HEK293 (cell line): ENCODE measurements at regions not wholly inside any gene's neighbourhood (a gene's known extent, or its start where the extent isn't known, plus 50 kb on each side); places are given as distances from the start of the nearest gene placed in this dataset.

ENCODE experiments used
- CTCF ChIA-PET: fragments of 350-600 bp; formaldehyde crosslinking; extraction: SDS; loops from one replicate; lab custom pipeline; 2021; ENCODE audit warnings: antibody characterized with exemption; lab: Yijun Ruan, JAX
- POLR2A ChIA-PET: fragments of 300-600 bp; formaldehyde crosslinking; extraction: SDS; loops from one replicate; lab custom pipeline; 2020; ENCODE audit warnings: antibody characterized with exemption, inconsistent platforms; lab: Yijun Ruan, JAX
- H3K27ac ChIP-seq: fragments of 200-500 bp; sonication (Bioruptor generic); 2 replicates; pipeline ENCODE4 v1.5.1; 2014; ENCODE audit warnings: low read depth, low read length, control low read depth, inconsistent platforms; ENCODE audit errors: extremely low read depth
- H3K36me3 ChIP-seq, 2 experiments: fragments of 200-500 bp in 1 of 2; sonication (Bioruptor generic) in 1 of 2; 1 replicate in 1 of 2; 2 replicates in 1 of 2; pipeline ENCODE4 v1.5.1; 2014 to 2017; ENCODE audit warnings: inconsistent platforms in 2 of 2, low read length in 2 of 2; ENCODE audit not compliant: control insufficient read depth in 2 of 2, insufficient read depth in 1 of 2
- H3K4me1 ChIP-seq: fragments of 200-500 bp; sonication (Bioruptor generic); 2 replicates; pipeline ENCODE4 v1.5.1; 2014; ENCODE audit warnings: mild to moderate bottlenecking, low read length, inconsistent platforms; ENCODE audit not compliant: control insufficient read depth, insufficient read depth
- H3K4me3 ChIP-seq: 2 replicates; pipeline ENCODE4 v1.5.1; 2011; ENCODE audit warnings: low read depth, mild to moderate bottlenecking, control low read depth, low read length, moderate library complexity
- H3K9me3 ChIP-seq: fragments of 200-500 bp; sonication (Bioruptor generic); 2 replicates; pipeline ENCODE4 v1.5.1; 2014; ENCODE audit warnings: low read depth, low read length, inconsistent platforms; ENCODE audit not compliant: control insufficient read depth, insufficient read depth
- BCL11A ChIP-seq: fragments of 450-650 bp; formaldehyde crosslinking; IDR thresholded peaks from 2 replicates; pipeline ENCODE4 v1.5.1; 2016; ENCODE audit warnings: low read depth, missing biosample characterization, missing genetic modification characterization
- BCL11B ChIP-seq: fragments of 450-650 bp; formaldehyde crosslinking; IDR thresholded peaks from 2 replicates; pipeline ENCODE4 v1.5.1; 2016; ENCODE audit warnings: low read depth, missing biosample characterization, missing genetic modification characterization
- FEZF1 ChIP-seq: fragments of 450-650 bp; formaldehyde crosslinking; IDR thresholded peaks from 2 replicates; pipeline ENCODE4 v1.5.1; 2016; ENCODE audit warnings: missing biosample characterization, missing genetic modification characterization
- GLI2 ChIP-seq: fragments of 450-650 bp; formaldehyde crosslinking; IDR thresholded peaks from 2 replicates; pipeline ENCODE4; 2017; ENCODE audit warnings: missing biosample characterization, missing genetic modification characterization, low read depth, borderline replicate concordance
- ZBTB49 ChIP-seq: fragments of 450-650 bp; formaldehyde crosslinking; IDR thresholded peaks from 2 replicates; pipeline ENCODE4 v1.5.1; 2016; ENCODE audit warnings: missing biosample characterization, missing genetic modification characterization, low read depth
- ZNF140 ChIP-seq: fragments of 450-650 bp; formaldehyde crosslinking; IDR thresholded peaks from 2 replicates; pipeline ENCODE4 v1.5.1; 2016; ENCODE audit warnings: missing biosample characterization, missing genetic modification characterization
- ZNF174 ChIP-seq: fragments of 450-650 bp; formaldehyde crosslinking; IDR thresholded peaks from 2 replicates; pipeline ENCODE4 v1.5.0; 2017; ENCODE audit warnings: missing biosample characterization, mild to moderate bottlenecking, missing genetic modification characterization
- ZNF223 ChIP-seq: fragments of 450-650 bp; formaldehyde crosslinking; IDR thresholded peaks from 2 replicates; pipeline ENCODE4 v1.5.1; 2016; ENCODE audit warnings: missing biosample characterization, missing genetic modification characterization
- ZNF26 ChIP-seq: fragments of 450-650 bp; formaldehyde crosslinking; IDR thresholded peaks from 2 replicates; pipeline ENCODE4 v1.5.1; 2016; ENCODE audit warnings: missing biosample characterization, missing genetic modification characterization
- ZNF324 ChIP-seq: fragments of 450-650 bp; formaldehyde crosslinking; IDR thresholded peaks from 2 replicates; pipeline ENCODE4 v1.5.1; 2016; ENCODE audit warnings: missing biosample characterization, missing genetic modification characterization
- ZNF335 ChIP-seq: fragments of 450-650 bp; formaldehyde crosslinking; conservative IDR thresholded peaks from 2 replicates; pipeline ENCODE4 v1.5.1; 2016; ENCODE audit warnings: missing biosample characterization, missing genetic modification characterization
- ZNF362 ChIP-seq: fragments of 450-650 bp; formaldehyde crosslinking; IDR thresholded peaks from 2 replicates; pipeline ENCODE4 v1.5.1; 2016; ENCODE audit warnings: missing biosample characterization, missing genetic modification characterization
- ZNF518A ChIP-seq: fragments of 450-650 bp; formaldehyde crosslinking; conservative IDR thresholded peaks from 2 replicates; pipeline ENCODE4 v1.5.1; 2016; ENCODE audit warnings: low read depth, missing biosample characterization, missing genetic modification characterization
- ZNF529 ChIP-seq: fragments of 450-650 bp; formaldehyde crosslinking; IDR thresholded peaks from 2 replicates; pipeline ENCODE4 v1.5.1; 2017; ENCODE audit warnings: missing genetic modification characterization, missing biosample characterization; ENCODE audit not compliant: insufficient replicate concordance
- ZNF560 ChIP-seq: fragments of 450-650 bp; formaldehyde crosslinking; IDR thresholded peaks from 2 replicates; pipeline ENCODE4 v1.5.1; 2017; ENCODE audit warnings: missing biosample characterization, missing genetic modification characterization, borderline replicate concordance
- ZNF658 ChIP-seq: fragments of 450-650 bp; formaldehyde crosslinking; IDR thresholded peaks from 2 replicates; pipeline ENCODE4; 2016; ENCODE audit warnings: missing biosample characterization, missing genetic modification characterization
- ZNF707 ChIP-seq: fragments of 450-650 bp; formaldehyde crosslinking; IDR thresholded peaks from 2 replicates; pipeline ENCODE4 v1.5.1; 2016; ENCODE audit warnings: missing biosample characterization, missing genetic modification characterization
- ZNF843 ChIP-seq: fragments of 450-650 bp; formaldehyde crosslinking; IDR thresholded peaks from 2 replicates; pipeline ENCODE4 v1.5.1; 2016; ENCODE audit warnings: missing biosample characterization, missing genetic modification characterization
- ZSCAN16 ChIP-seq: fragments of 450-650 bp; formaldehyde crosslinking; IDR thresholded peaks from 2 replicates; pipeline ENCODE4 v1.5.1; 2016; ENCODE audit warnings: missing biosample characterization, missing genetic modification characterization
- TF ChIP-seq, protein P1 (sequence below): fragments of 450-650 bp; formaldehyde crosslinking; IDR thresholded peaks from 2 replicates; pipeline ENCODE4 v1.5.1; 2016; ENCODE audit warnings: missing biosample characterization, missing genetic modification characterization

GRCh38 chr15:47839233-47839825 is 122.0 kb downstream of the SEMA6D start (continued):
- TF ChIP-seq, protein P1, sequence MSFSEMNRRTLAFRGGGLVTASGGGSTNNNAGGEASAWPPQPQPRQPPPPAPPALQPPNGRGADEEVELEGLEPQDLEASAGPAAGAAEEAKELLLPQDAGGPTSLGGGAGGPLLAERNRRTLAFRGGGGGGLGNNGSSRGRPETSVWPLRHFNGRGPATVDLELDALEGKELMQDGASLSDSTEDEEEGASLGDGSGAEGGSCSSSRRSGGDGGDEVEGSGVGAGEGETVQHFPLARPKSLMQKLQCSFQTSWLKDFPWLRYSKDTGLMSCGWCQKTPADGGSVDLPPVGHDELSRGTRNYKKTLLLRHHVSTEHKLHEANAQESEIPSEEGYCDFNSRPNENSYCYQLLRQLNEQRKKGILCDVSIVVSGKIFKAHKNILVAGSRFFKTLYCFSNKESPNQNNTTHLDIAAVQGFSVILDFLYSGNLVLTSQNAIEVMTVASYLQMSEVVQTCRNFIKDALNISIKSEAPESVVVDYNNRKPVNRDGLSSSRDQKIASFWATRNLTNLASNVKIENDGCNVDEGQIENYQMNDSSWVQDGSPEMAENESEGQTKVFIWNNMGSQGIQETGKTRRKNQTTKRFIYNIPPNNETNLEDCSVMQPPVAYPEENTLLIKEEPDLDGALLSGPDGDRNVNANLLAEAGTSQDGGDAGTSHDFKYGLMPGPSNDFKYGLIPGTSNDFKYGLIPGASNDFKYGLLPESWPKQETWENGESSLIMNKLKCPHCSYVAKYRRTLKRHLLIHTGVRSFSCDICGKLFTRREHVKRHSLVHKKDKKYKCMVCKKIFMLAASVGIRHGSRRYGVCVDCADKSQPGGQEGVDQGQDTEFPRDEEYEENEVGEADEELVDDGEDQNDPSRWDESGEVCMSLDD (tag by site-specific recombination): no peak
- no peak for TF ChIP-seq BCL11A (tag by site-specific recombination)
- no peak for TF ChIP-seq ZNF26 (tag by site-specific recombination)
- no peak for TF ChIP-seq ZNF335 (tag by site-specific recombination)
- TF ChIP-seq ZNF174 (tag by site-specific recombination): no peak
- TF ChIP-seq ZBTB49 (tag by site-specific recombination): no peak
- no peak for TF ChIP-seq ZNF529 (tag by site-specific recombination)
- TF ChIP-seq ZNF140 (tag by site-specific recombination): no peak
- TF ChIP-seq, all 188 proteins: peak for 0

DNA sequence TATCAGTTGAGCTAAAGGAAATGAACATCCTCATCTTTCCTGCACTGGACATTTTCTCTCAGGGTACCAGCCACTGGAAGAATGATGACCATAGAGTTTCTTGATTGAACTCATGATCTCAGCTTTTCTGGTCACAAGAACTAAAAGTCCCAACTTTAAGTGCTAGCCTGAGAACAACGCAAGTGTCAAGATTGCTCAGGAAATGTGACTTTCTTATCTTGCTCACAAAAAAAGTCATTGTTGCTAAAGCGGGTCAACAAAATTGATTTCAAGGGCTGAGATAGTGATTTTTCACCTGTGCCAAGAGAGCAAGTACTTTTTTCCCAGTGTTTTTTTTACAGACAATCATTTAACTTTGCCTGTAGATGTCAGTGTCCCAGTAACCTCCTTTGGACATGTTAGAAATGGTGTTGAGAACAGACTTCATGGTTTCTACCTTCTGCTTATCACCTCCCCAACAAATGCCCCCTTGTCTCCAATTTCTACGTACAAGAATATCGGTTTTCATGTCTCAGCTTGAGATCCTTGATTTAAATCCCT is 125.9 kb downstream of the SEMA6D start:
- Histone ChIP-seq H3K36me3 (no peaks in the 10 kb centered on the region), H3K27ac (no peak overlapping the region), H3K4me1 (no peaks in the 10 kb centered on the region), H3K9me3 (no peaks in the 10 kb centered on the region), H3K4me3 (no peak overlapping the region)
- ChIA-PET CTCF (no interaction called here), POLR2A (no interaction called here)
- no peak for TF ChIP-seq ZNF707 (tag by site-specific recombination)
- no peak for TF ChIP-seq ZNF658 (tag by site-specific recombination)
- TF ChIP-seq ZNF362 (tag by site-specific recombination): no peak
- no peak for TF ChIP-seq FEZF1 (tag by site-specific recombination)

- H3K4me3 ChIP-seq: no peak overlapping the region
- no peaks in the 10 kb centered on the region for H3K9me3 ChIP-seq
- ChIA-PET POLR2A (no interaction called here), CTCF (interaction anchor here (0.9 kb wide), 1 partner anchor 144 kb away, joined by 3 read pairs; no protein-coding TSS in a partner anchor)
- no peak overlapping the region for H3K27ac ChIP-seq
- H3K36me3 ChIP-seq: no peaks in the 10 kb centered on the region
- no peaks in the 10 kb centered on the region for H3K4me1 ChIP-seq
- TF ChIP-seq GLI2 (tag by site-specific recombination) (no peak), ZNF324 (no peak), ZNF560 (tag by site-specific recombination) (no peak), ZNF707 (tag by site-specific recombination) (no peak), ZNF223 (tag by site-specific recombination) (no peak), ZSCAN16 (tag by site-specific recombination) (no peak), ZNF518A (no peak), ZNF843 (tag by site-specific recombination) (no peak), BCL11B (tag by site-specific recombination) (no peak)
Measured at GRCh38 chr15:47844437-47844836, 127.1 kb downstream of the SEMA6D start.
